Left lung (tissue), 4 donors: ENCODE measurements at regions not wholly inside any gene's neighbourhood (a gene's known extent, or its start where the extent isn't known, plus 50 kb on each side); places are given as distances from the start of the nearest gene placed in this dataset.

Experiments used
- ATAC-seq: fragments of 200-7000 bp; cut with Tn5 transposase; one replicate; pipeline ENCODE4 v1.9.1; 2020; ENCODE audit warnings: moderate library complexity
- DNase-seq, 4 donors: peaks; one replicate each; pipeline ENCODE4 v3.0.0-alpha.2; 2013 to 2020
- H3K27ac ChIP-seq, 2 donors: fragments of 200-600 bp; sonication (generic) in 1 of 2; one replicate each; pipeline versions ENCODE4 v1.5.0 to v1.8.0; 2020 to 2021
- H3K27me3 ChIP-seq, 2 donors: fragments of 200-600 bp; sonication (generic) in 1 of 2; one replicate each; pipeline versions ENCODE4 v1.5.0 to v1.8.0; 2020 to 2021
- H3K36me3 ChIP-seq, 2 donors: fragments of 200-600 bp; sonication (generic) in 1 of 2; one replicate each; pipeline versions ENCODE4 v1.5.0 to v1.8.0; 2020 to 2021
- H3K4me1 ChIP-seq, 2 donors: fragments of 200-600 bp; one replicate each; pipeline ENCODE4 v1.8.0; 2021
- H3K4me3 ChIP-seq, 2 donors: fragments of 200-600 bp; sonication (generic) in 1 of 2; one replicate each; pipeline versions ENCODE4 v1.5.0 to v1.8.0; 2020 to 2021; ENCODE audit warnings: mild to moderate bottlenecking in 1 of 2
- H3K9me3 ChIP-seq, 2 donors: fragments of 200-600 bp; sonication (generic) in 1 of 2; one replicate each; pipeline versions ENCODE4 v1.5.0 to v1.8.0; 2020 to 2021
- intact Hi-C, 2 donors: fragments of 100-400 bp; cut with DNase I; formaldehyde crosslinking; loops; one replicate each; pipeline versions ENCODE4 v1.11.2 to v1.14.2; 2022
- TF ChIP-seq, protein P1 (sequence below), 2 donors: fragments of 200-600 bp; sonication (generic) in 1 of 2; IDR thresholded peaks; one replicate each; pipeline versions ENCODE4 v1.5.0 to v1.8.0; 2021; ENCODE audit warnings: antibody characterized with exemption in 2 of 2
- donor health status: DM: no; HTN: yes; CAD: no.
- donor health status: DM: no; HTN: no; CAD: no.

DNA sequence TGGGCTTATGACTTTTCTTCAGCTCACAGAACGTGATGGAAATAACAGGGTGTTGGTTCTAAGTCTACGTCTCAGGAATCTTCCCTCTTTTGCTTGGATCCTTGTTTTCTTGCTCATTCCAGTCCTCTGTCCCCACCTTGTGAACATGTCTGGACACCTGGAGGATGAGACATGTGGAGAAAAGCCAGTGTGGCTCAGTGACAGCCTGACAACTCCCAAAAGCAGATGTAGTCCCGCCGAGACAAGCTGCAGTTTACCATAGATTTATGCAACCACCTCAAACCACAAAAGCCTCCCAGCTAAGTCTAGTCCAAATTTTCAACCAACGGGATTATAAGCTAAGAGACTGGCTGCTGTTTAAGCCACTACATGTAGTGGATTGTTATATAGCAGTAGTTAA is 476.1 kb downstream of the SH2D4B start:
- Histone ChIP-seq H3K4me1 (no peaks in the 10 kb centered on the region), H3K4me3 (no peak overlapping the region), H3K27me3 (no peaks in the 10 kb centered on the region), H3K9me3 (no peaks in the 10 kb centered on the region), H3K27ac (no peak overlapping the region), H3K36me3 (no peaks in the 10 kb centered on the region)
- DNase-seq: no peak
- TF ChIP-seq, protein P1, sequence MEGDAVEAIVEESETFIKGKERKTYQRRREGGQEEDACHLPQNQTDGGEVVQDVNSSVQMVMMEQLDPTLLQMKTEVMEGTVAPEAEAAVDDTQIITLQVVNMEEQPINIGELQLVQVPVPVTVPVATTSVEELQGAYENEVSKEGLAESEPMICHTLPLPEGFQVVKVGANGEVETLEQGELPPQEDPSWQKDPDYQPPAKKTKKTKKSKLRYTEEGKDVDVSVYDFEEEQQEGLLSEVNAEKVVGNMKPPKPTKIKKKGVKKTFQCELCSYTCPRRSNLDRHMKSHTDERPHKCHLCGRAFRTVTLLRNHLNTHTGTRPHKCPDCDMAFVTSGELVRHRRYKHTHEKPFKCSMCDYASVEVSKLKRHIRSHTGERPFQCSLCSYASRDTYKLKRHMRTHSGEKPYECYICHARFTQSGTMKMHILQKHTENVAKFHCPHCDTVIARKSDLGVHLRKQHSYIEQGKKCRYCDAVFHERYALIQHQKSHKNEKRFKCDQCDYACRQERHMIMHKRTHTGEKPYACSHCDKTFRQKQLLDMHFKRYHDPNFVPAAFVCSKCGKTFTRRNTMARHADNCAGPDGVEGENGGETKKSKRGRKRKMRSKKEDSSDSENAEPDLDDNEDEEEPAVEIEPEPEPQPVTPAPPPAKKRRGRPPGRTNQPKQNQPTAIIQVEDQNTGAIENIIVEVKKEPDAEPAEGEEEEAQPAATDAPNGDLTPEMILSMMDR (IDR thresholded peaks at IDR 0.05): no peak
- no peak for ATAC-seq
- intact Hi-C loops: no loop called here

GRCh38 chr10:81019029-81019890 is 481.6 kb downstream of the SH2D4B start:
- Histone ChIP-seq H3K4me1 (no peaks in the 10 kb centered on the region), H3K27ac (no peak overlapping the region), H3K36me3 (no peaks in the 10 kb centered on the region), H3K9me3 (no peaks in the 10 kb centered on the region), H3K4me3 (no peak overlapping the region), H3K27me3 (no peaks in the 10 kb centered on the region)
- DNase-seq (peak in 2 of 4 donors; percentile 34 to 57), ATAC-seq (peak; percentile 83)
- TF ChIP-seq, protein P1 (IDR thresholded peaks at IDR 0.05): peak; percentile 45 to 52
- intact Hi-C loops: no loop called here

DNA sequence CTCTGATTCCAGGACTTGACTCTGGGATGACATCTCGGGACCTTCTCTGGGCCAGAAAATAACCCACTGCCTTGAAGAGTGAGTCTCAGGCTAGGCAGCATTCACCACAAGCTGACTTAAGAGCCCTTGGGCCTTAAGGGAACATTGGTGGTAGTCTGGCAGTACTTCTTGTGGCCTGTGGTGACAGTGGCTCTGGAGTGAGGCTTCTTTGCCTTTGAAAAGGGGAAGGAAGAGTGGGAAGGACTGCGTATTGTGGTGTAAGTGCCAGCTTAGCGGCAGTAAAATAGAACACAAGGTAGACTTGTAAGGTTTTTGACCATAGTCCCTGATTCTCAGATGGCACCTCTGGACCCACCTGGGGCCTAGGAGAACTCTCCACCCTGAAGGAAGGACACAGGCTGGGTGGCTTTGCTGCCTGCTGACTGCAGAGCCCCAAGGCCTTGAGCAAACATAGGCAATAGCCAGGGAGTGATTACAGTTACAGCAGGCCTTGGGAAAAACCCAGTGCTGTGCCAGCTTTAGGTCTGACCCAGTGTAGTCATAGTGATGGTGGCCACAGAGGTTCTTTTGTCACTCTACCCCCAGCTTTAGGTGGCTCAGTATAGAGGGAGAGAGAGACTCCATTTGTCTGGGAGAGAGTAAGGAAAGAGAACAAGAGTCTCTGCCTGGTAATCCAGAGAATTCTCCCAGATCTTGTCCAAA is 483.9 kb downstream of the SH2D4B start:
- Histone ChIP-seq H3K4me1 (no peaks in the 10 kb centered on the region), H3K4me3 (no peak overlapping the region), H3K27me3 (no peaks in the 10 kb centered on the region), H3K27ac (no peak overlapping the region), H3K9me3 (no peaks in the 10 kb centered on the region), H3K36me3 (no peaks in the 10 kb centered on the region)
- DNase-seq (no peak), ATAC-seq (no peak)
- TF ChIP-seq, protein P1 (IDR thresholded peaks at IDR 0.05): no peak
- intact Hi-C loops: no loop called here

- no peak for DNase-seq
- intact Hi-C loops: no loop called here
- no peaks in the 10 kb centered on the region for H3K27me3 ChIP-seq
- ATAC-seq: no peak
- no peaks in the 10 kb centered on the region for H3K4me1 ChIP-seq
- no peak overlapping the region for H3K27ac ChIP-seq
- H3K9me3 ChIP-seq: peaks cover 0 to 2% of the 10 kb centered on the region in 2 donors
- no peaks in the 10 kb centered on the region for H3K36me3 ChIP-seq
- no peak overlapping the region for H3K4me3 ChIP-seq
- TF ChIP-seq, protein P1 (IDR thresholded peaks at IDR 0.05): no peak
Observed at GRCh38 chr10:81026591-81026990, 488.9 kb downstream of the SH2D4B start.

- no peak overlapping the region for H3K4me3 ChIP-seq
- DNase-seq (no peak), ATAC-seq (no peak)
- no peaks in the 10 kb centered on the region for H3K36me3 ChIP-seq
- no peaks in the 10 kb centered on the region for H3K27me3 ChIP-seq
- TF ChIP-seq, protein P1 (IDR thresholded peaks at IDR 0.05): no peak
- peaks cover 0 to 2% of the 10 kb centered on the region in 2 donors for H3K9me3 ChIP-seq
- H3K27ac ChIP-seq: no peak overlapping the region
- no peaks in the 10 kb centered on the region for H3K4me1 ChIP-seq
- intact Hi-C loops: no loop called here
Observed at GRCh38 chr10:81027223-81027622, 489.5 kb downstream of the SH2D4B start.
